IPS DF 6.9 (cell line): ENCODE measurements at regions not wholly inside any gene's neighbourhood (a gene's known extent, or its start where the extent isn't known, plus 50 kb on each side); places are given as distances from the start of the nearest gene placed in this dataset.

ENCODE experiments used
- DNase-seq: peaks from one replicate; pipeline ENCODE4 v3.0.0-alpha.2; 2013; ENCODE audit warnings: low read depth, low spot score
- H3K27ac ChIP-seq: one replicate; pipeline ENCODE4 v1.5.1; 2013; ENCODE audit warnings: low read length, control low read depth
- H3K27me3 ChIP-seq: 2 replicates; pipeline ENCODE4 v1.6.1; 2013; ENCODE audit warnings: mild to moderate bottlenecking, low read length; ENCODE audit not compliant: control insufficient read depth, insufficient read depth
- H3K36me3 ChIP-seq: 2 replicates; pipeline ENCODE4 v1.6.1; 2013; ENCODE audit warnings: low read length; ENCODE audit not compliant: control insufficient read depth, insufficient read depth
- H3K4me1 ChIP-seq: 2 replicates; pipeline ENCODE4 v1.6.1; 2013; ENCODE audit warnings: low read length; ENCODE audit not compliant: control insufficient read depth, insufficient read depth
- H3K4me3 ChIP-seq: 2 replicates; pipeline ENCODE4 v1.5.1; 2013; ENCODE audit warnings: mild to moderate bottlenecking, low read length
- H3K9me3 ChIP-seq: 2 replicates; pipeline ENCODE4 v1.6.1; 2013; ENCODE audit warnings: low read length, inconsistent platforms; ENCODE audit not compliant: control insufficient read depth, insufficient read depth
- WGBS: extraction: QIAGEN DNeasy Blood & Tissue Kit; methylation state at CpG from one replicate; pipeline ENCODE4 v1.1.7; 2013; ENCODE audit warnings: mixed read lengths, missing lambda C conversion rate; ENCODE audit not compliant: insufficient read length, insufficient coverage; 5-methylcytosine and 5-hydroxymethylcytosine counted together

DNA sequence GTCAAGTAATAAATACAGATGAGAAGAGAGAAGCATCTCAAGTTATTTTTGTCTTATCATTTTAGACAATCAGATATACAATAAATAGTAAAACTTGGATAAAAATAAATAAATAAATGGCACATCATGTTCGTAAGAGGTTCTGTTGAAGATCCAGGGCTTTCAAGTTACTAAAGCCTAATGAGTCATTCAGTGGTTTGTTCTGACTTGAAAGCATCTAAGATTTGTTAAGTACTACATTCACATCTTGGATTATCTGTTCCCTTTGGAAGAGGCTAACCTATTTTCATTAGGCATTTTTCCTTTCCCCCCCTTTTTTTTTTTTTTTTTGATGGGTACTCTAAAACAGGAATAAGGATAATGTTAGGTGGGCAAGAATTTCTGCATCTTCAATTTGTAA is 429.3 kb downstream of the PCDH20 start:
- WGBS, result no CpG with 5 or more reads among the region's 1 CpG
- no peaks in the 10 kb centered on the region for H3K4me1 ChIP-seq
- no peaks in the 10 kb centered on the region for H3K9me3 ChIP-seq
- H3K27ac ChIP-seq, result no peak overlapping the region
- DNase-seq, result no peak
- H3K27me3 ChIP-seq, result no peaks in the 10 kb centered on the region
- no peak overlapping the region for H3K4me3 ChIP-seq
- H3K36me3 ChIP-seq, result no peaks in the 10 kb centered on the region

DNA sequence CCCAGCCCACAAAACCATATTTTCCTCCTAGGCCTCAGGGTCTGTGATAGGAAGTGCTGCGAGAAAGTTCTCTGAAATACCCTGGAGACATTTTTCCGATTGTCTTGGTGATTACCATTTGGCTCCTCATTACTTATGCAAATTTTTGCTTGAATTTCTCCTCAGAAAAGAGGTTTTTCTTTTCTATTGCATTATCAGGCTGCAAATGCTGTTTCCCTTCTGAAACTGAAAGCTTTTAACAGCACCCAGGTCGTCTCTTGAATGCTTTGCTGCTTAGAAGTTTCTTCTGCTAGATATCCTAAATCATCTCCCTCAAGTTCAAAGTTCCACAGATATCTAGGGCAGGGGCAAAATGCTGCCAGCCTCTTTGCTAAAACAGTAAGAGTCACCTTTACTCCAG is 434.2 kb downstream of the PCDH20 start:
- Histone ChIP-seq H3K27me3 (no peaks in the 10 kb centered on the region), H3K9me3 (no peaks in the 10 kb centered on the region), H3K4me3 (no peak overlapping the region), H3K4me1 (no peaks in the 10 kb centered on the region), H3K36me3 (no peaks in the 10 kb centered on the region), H3K27ac (no peak overlapping the region)
- WGBS, result no CpG with 5 or more reads among the region's 3 CpGs
- no peak for DNase-seq

DNA sequence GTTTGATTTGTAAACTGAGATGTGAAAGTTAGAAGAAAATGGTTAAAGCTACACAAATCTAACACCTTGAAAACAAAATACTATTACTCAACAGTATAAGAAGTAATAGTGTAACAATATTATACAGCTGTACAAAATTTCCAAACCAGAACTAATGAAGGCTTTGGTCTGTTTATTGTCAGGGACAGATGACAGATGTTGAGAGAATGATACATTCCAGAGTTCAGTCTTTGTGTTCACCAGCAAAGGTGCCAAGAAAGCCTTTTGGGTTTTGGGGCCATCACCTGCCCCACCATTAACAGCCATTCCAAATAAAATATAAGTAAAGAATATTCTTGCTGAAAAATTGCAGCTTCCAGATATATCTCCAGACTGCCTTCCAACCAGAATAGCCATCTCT is 439.3 kb downstream of the PCDH20 start:
- Histone ChIP-seq H3K4me1 (no peaks in the 10 kb centered on the region), H3K4me3 (no peak overlapping the region), H3K27me3 (no peaks in the 10 kb centered on the region), H3K36me3 (no peaks in the 10 kb centered on the region), H3K27ac (no peak overlapping the region), H3K9me3 (no peaks in the 10 kb centered on the region)
- no peak for DNase-seq

- WGBS, result no CpG with 5 or more reads among the region's 1 CpG
- H3K4me3 ChIP-seq, result no peak overlapping the region
- H3K4me1 ChIP-seq, result no peaks in the 10 kb centered on the region; the same call in 1 of the 2 replicates
- no peaks in the 10 kb centered on the region for H3K9me3 ChIP-seq
- H3K36me3 ChIP-seq, result no peaks in the 10 kb centered on the region
- no peak for DNase-seq
- H3K27ac ChIP-seq, result no peak overlapping the region
- no peaks in the 10 kb centered on the region for H3K27me3 ChIP-seq
These were observed 441.4 kb downstream of the PCDH20 start for GRCh38 chr13:60974296-60974695.

- no peaks in the 10 kb centered on the region for H3K9me3 ChIP-seq
- H3K36me3 ChIP-seq, result no peaks in the 10 kb centered on the region
- H3K27ac ChIP-seq, result no peak overlapping the region
- no peak overlapping the region for H3K4me3 ChIP-seq
- DNase-seq, result no peak
- WGBS, result no CpG with 5 or more reads among the region's 6 CpGs
- no peaks in the 10 kb centered on the region for H3K27me3 ChIP-seq
- H3K4me1 ChIP-seq, result no peaks in the 10 kb centered on the region; the same call in 1 of the 2 replicates
These were observed 442.1 kb downstream of the PCDH20 start for GRCh38 chr13:60973529-60973928.

- no peaks in the 10 kb centered on the region; the same call in 1 of the 2 replicates for H3K4me1 ChIP-seq
- no peak overlapping the region for H3K27ac ChIP-seq
- WGBS, result no CpG with 5 or more reads among the region's 4 CpGs
- no peaks in the 10 kb centered on the region for H3K27me3 ChIP-seq
- H3K4me3 ChIP-seq, result no peak overlapping the region
- no peak for DNase-seq
- H3K36me3 ChIP-seq, result no peaks in the 10 kb centered on the region
- H3K9me3 ChIP-seq, result no peaks in the 10 kb centered on the region
These were observed 444.9 kb downstream of the PCDH20 start for GRCh38 chr13:60970736-60971135.

- no peaks in the 10 kb centered on the region for H3K9me3 ChIP-seq
- no CpG with 5 or more reads among the region's 2 CpGs for WGBS
- DNase-seq, result no peak
- H3K4me1 ChIP-seq, result no peaks in the 10 kb centered on the region; the same call in 1 of the 2 replicates
- no peaks in the 10 kb centered on the region for H3K27me3 ChIP-seq
- no peak overlapping the region for H3K4me3 ChIP-seq
- H3K27ac ChIP-seq, result no peak overlapping the region
- H3K36me3 ChIP-seq, result no peaks in the 10 kb centered on the region
These were observed 446.0 kb downstream of the PCDH20 start for GRCh38 chr13:60969656-60970055.

GRCh38 chr13:60959427-60959826 is 456.2 kb downstream of the PCDH20 start:
- Histone ChIP-seq H3K4me1 (no peaks in the 10 kb centered on the region), H3K9me3 (no peaks in the 10 kb centered on the region), H3K27me3 (no peaks in the 10 kb centered on the region), H3K27ac (no peak overlapping the region), H3K36me3 (no peaks in the 10 kb centered on the region), H3K4me3 (no peak overlapping the region)
- DNase-seq, result no peak
- 100% methylated on average over 1 of the region's 2 CpGs for WGBS

GRCh38 chr13:60957816-60958215 is 457.8 kb downstream of the PCDH20 start:
- no peak for DNase-seq
- H3K27ac ChIP-seq, result no peak overlapping the region
- no CpG with 5 or more reads among the region's 1 CpG for WGBS

GRCh38 chr13:60945396-60945795 is 470.3 kb downstream of the PCDH20 start:
- no peaks in the 10 kb centered on the region for H3K9me3 ChIP-seq
- WGBS, result no CpG with 5 or more reads among the region's 1 CpG

More at GRCh38 chr13:60957816-60958215, 457.8 kb downstream of the PCDH20 start:
- H3K36me3 ChIP-seq, result no peaks in the 10 kb centered on the region
- H3K27me3 ChIP-seq, result no peaks in the 10 kb centered on the region
- H3K4me3 ChIP-seq, result no peak overlapping the region
- no peaks in the 10 kb centered on the region for H3K4me1 ChIP-seq
- H3K9me3 ChIP-seq, result no peaks in the 10 kb centered on the region

GRCh38 chr13:60944863-60945262 is 470.8 kb downstream of the PCDH20 start:
- DNase-seq, result no peak
- Histone ChIP-seq H3K36me3 (no peaks in the 10 kb centered on the region), H3K4me3 (no peak overlapping the region), H3K4me1 (no peaks in the 10 kb centered on the region), H3K27ac (no peak overlapping the region), H3K27me3 (no peaks in the 10 kb centered on the region), H3K9me3 (no peaks in the 10 kb centered on the region)
- no CpG with 5 or more reads among the region's 1 CpG for WGBS

More at GRCh38 chr13:60945396-60945795, 470.3 kb downstream of the PCDH20 start:
- Histone ChIP-seq H3K4me1 (no peaks in the 10 kb centered on the region), H3K27me3 (no peaks in the 10 kb centered on the region), H3K4me3 (no peak overlapping the region), H3K27ac (no peak overlapping the region), H3K36me3 (no peaks in the 10 kb centered on the region)
- DNase-seq, result no peak
